HG03460 (cell line): ENCODE measurements at regions not wholly inside any gene's neighbourhood (a gene's known extent, or its start where the extent isn't known, plus 50 kb on each side); places are given as distances from the start of the nearest gene placed in this dataset.
"Not testable (repeated sequence)": the region's sequence is repeated elsewhere in the genome, so short reads cannot be mapped to it uniquely, and the experiment has no call there.

ENCODE experiments used
- ATAC-seq: cut with Tn5 transposase; IDR thresholded peaks from one replicate; pipeline ENCODE4 v1.9.1; 2021; ENCODE audit not compliant: unreplicated experiment

DNA sequence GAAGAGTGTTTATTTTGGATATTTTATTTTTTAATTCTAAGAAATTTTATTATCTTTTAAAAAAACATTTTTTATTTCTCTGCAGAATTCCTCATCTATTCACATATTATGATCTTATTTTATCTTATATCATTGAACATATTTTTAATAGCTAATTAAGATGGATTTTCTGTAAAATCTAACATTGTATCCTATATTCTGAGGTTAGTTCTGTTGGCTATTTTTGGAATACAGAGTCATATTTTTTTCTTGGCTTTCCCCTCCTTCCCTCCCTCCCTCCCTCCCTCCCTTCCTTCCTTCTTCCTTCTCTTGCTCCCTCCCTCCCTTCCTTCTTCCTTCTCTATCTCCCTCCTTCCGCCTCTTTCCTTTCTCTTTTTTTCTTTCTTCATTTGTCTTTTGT is 2326.6 kb upstream of the RAG2 start:
- ATAC-seq: no peak

DNA sequence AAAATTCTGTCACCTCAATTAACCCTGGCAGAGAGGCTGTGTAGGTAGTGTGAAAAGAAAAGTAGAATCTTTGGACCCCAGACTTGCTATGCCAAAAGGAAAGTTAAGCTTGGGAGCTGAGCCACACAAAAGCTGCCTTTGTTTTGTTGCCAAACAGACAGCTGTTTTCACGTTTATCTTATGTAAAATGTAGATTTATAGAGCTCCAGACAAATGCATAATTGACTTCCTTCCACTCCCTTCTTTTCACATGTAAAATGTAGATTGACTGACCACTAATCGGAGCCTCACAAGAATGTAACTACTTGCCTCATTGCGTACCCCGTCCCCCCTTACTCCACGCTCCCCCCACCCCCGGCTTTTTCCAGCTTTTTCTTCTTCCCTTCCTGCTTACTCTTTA is 2302.2 kb upstream of the RAG2 start:
- ATAC-seq: no peak

DNA sequence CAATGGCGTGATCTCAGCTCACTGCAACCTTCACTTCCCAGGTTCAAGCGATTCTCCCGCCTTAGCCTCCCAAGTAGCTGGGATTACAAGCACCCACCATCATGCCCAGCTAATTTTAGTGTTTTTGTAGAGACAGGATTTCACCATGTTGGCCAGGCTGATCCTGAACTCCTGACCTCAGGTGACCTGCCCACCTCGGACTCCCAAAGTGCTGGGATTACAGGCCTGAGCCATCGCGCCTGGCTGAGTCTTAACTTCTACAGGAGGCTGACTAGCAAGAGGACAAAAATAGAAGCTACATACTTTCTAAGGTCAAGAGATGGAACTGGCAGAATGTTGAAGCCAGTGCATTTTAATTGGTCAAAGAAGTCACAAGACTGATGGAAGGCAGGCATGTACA is 2296.2 kb upstream of the RAG2 start:
- not testable (repeated sequence) for ATAC-seq

DNA sequence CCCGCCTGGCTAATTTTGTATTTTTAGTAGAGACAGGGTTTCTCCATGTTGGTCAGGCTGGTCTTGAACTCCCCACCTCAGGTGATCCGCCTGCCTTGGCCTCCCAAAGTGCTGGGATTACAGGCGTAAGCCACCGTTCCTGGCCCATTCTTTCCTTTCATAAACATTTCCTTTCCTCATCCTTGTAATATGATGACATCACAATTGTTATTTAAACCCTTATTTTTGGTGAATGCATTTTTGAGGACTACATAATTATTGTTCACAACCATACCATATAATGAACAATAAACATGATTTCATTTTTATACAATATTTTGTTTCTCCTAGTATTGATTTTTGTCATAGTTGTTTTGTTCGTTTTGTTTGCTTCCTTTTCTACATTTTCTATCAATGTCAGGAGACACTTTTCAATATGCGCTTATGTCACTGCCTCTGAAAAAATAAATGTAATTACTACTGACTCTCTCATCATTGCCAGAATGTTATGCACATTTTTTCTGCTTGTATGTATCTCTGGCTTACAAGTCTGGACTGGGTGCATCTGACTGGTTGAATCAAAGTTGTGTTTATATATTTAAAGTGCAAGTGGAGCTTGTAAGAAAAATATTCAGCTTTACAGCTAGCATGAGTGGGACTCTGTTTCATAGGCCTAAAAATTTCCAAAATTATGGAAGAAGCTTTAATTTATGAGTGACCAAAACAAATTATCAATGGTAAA is 2286.3 kb upstream of the RAG2 start:
- no peak for ATAC-seq

DNA sequence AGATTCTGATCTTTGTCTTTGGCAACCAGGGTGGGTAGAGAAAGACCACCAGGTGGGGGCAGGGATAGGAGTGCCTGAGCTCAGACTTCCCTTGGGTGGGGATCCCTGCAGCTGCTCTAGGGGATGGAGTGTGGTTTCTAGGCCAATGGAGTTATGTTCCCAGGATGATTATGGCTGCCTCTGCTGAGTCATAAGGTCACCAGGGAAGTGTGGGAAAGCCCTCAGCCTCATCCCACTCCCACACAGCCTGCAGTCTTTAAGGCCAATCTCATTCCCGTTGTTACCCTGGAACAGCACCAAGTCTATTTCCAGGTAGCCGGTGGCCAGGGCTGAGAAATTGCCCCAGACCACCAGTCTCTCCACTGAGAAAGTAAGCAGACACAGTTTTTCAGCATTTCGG is 2269.3 kb upstream of the RAG2 start:
- ATAC-seq: no peak

DNA sequence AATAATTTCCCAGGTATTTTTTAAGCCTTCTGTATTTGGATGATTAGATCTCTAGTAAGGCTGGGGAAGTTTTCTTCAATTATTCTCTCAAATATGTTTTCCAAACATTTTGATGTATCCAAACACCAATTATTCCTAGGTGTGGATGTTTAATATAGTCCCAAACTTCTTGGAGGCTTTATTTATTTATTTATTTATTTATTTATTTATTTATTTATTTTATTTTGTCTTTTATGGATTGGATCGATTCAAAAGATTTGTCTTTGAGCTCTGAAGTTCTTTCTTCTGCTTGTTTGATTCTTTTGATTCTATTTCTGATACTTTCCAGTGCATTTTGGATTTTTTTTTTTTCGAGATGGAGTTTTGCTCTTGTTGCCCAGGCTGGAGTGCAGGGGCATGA is 2267.9 kb upstream of the RAG2 start:
- ATAC-seq: no peak

DNA sequence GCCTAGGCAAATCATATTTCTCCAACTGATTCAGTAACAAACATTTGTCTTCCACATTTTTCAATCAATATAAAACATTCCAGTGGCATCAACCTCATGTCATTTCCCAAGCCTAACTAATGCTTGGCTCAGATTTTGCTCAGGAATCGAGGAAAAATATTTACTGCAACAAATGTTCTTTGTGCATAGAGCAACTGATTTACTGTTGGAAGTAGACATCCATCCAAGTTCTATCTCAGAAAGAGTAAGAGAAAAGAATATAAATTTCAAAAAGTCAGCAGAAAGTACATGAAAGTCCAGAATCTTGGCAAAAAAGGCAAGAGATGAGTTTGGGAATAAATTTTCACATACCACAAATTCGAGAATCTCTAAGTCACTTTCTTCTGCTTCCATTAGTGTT is 2245.0 kb upstream of the RAG2 start:
- no peak for ATAC-seq

DNA sequence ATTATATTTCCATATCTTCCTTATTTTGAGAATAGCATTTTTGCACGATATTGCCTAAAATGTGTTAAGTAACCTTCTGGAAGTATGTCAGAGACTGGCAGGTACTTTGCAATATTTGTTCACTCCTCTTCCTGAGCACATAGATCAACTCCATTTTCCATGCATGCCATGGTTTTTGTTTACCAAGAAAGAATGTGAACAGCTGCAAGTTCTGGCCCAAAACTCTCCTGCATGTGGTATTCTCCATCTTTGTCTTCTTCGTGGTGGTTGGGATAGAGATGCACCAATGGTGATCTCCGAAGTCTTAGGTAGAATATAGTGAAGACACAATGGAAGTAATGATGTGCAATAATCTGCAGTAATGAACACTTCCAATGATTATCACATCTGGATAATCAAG is 2241.0 kb upstream of the RAG2 start:
- ATAC-seq: no peak

DNA sequence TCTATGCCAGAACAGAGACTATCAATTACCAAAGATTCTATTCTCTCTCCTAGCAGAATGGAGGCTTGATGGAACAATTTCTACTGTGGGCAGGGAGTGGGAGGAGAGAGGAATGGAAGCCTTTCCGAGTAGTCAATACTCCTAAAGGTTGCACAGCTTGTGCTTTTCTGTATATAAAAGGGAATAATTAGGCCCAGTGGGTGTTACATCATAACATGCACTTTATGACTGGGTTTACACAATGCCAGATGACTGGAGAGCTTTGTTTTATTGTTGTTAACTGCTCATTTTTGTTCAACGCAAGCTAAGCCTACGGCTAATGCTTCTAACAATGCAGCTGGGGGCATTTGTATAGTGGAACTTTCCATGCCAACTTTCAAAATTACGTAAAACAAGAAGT is 2237.9 kb upstream of the RAG2 start:
- no peak for ATAC-seq

DNA sequence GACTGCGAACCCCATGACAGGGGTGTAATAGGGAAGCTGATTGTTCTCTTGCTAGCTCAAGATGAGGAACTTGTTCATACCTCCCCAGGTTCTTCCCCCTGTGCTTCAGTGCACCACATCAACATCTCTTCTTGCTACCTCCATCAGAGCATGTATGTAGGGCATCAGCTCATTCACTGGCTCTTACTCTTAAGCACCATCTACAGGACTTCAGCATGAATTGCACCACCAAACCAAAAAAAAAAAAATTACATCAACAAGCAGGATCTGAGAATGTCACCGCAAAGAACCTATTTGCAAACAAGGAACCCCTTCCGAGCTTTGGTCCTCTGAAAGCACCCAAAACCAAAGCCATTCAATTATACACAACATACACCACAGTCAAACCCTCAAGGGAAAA is 2226.5 kb upstream of the RAG2 start:
- no peak for ATAC-seq

DNA sequence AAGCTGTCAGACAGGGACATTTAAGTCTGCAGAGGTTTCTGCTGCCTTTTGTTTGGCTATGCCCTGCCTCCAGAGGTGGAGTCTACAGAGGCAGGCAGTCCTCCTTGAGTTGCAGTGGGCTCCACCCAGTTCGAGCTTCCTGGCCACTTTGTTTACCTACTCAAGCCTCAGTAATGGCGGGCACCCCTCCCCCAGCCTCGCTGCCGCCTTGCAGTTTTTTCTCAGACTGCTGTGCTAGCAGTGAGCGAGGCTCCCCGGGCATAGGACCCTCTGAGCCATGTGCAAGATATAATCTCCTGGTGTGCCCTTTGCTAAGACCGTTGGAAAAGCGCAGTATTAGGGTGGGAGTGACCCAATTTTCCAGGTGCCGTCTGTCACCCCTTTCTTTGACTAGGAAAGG is 2223.8 kb upstream of the RAG2 start:
- ATAC-seq: not testable (repeated sequence)

DNA sequence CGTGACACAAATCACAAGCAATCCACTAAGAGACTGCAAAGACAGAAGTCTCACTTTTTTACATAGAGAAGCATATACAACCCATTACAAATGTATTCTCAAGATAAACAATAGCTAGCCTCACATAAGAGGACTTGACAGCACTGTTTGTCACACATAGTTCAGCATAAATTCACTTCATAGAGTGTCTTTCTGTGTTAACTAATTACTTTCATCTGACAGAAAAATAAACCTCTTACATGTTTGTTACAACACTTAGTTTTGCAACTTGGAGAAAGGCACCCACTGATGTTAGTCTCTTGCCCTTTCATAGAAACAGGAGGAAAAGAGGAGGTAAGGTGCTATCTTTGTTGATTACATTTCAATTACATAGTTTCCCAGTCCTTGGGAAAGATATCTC is 2221.9 kb upstream of the RAG2 start:
- no peak for ATAC-seq

DNA sequence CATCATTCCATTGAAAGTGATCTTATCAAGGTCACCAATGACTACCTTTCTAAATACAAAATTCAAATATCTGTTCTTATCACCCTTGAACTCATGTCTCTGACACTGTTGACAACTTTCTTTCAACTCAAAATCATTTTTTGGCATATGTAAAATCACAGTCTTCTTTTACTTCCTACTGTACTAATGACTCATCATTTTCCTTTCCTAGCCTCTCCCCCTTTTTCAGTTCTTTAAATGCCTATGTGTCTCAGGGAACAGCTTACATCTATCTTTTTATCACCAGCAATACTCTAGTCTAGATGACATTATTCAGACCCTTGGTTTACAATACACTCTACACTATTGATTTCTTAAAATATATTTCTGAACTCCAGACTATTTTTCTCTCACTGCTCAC is 2220.7 kb upstream of the RAG2 start:
- ATAC-seq: no peak

DNA sequence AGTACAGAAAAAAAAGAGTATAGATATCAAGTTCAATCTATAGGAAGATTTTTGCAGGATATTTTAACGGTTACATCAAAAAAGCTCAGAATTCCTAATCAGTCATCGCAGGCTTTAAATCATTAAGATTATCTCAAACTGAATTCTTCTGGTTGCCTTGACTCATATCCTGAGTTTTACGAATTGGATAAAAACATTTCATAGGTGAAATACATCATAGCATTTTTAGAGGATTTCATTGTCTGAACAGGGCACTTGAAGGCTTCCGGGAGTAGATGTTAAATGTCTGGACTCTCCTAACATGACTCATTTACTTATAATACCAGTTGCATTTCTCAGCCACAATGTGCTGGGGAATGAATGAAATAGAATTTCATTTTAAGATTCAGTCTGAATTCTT is 2216.6 kb upstream of the RAG2 start:
- no peak for ATAC-seq

DNA sequence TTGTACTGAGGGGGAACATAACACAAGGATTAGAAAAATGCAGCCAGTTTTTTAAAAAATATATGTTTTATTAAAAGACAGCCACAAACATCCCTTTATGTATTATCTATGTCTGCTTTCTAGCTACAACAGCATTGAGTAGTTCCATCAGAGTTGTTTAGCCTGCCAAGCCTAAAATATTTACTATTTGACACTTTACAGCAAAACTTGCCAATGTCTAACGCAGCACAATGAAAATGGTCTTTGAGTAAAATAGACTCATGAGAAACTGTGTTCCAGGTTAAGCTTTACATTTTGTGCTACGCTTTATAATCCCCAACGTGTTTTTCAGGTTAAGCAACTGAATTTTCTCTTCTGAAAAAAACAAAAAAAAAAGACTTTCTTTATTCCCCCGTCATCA is 2211.5 kb upstream of the RAG2 start:
- ATAC-seq: no peak

DNA sequence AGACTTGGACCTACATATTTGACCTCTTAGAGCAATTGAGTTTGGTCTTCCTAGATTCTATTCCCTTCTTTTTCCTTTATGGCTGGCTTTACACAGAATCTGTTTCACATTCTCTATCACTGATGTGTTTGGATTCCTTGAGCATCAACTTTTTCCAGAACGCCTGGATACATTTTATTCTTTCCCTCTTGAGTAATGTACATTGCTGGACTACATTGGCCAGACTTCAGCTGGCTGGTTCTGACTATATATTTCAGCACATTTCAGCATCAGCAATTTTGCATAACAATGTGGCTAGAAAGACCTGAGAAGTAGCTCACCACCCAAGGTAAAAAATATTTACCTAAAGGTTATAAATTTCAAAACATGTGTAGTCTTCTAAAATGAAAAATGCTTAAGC is 2198.2 kb upstream of the RAG2 start:
- no peak for ATAC-seq

DNA sequence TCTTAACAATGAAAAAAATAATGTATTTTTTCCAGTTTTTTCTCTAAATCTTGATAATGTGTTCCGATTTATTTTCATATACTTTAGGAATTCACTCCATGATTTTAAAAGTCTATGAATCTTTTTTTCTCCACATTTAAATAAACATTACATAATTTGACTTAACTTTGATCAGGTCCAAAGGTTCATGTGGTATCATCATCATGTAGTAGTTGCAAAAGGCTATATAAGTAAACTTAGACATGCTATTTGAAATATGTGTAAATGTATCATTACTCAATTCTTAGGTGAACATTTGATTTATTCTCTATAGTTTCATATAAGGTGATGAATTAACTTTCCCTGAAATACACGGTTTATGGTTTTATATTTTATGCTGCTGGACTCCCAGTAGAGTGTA is 2197.0 kb upstream of the RAG2 start:
- no peak for ATAC-seq

DNA sequence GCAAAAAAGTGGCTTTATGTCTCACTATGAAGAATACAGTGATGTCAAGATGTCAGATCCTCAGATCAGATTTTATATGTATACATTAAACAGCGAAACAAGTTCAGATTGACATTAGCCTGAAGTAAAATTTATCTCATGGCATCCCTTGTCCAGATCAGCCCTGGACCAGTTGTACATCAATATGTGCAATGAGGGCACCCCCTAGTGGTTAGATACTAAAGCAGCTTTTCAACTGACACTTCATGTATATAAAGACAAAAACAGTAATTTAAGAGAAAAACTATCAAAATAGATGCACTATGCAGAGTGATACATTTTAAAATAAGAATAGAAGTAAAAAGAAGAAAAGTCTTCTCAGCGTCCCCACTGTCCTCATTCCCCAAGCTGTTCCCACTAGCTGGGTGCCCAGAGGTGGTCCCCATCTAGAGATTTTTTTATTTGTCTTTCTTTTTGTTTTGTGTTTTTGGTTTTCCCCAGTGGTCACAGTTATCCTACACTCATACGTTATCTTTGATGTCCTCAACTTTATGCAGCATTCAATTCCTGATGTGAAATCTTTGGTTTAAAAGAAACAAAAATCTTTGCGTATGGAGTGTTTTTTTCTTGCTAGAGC is 2193.4 kb upstream of the RAG2 start:
- ATAC-seq: peak; percentile 82

DNA sequence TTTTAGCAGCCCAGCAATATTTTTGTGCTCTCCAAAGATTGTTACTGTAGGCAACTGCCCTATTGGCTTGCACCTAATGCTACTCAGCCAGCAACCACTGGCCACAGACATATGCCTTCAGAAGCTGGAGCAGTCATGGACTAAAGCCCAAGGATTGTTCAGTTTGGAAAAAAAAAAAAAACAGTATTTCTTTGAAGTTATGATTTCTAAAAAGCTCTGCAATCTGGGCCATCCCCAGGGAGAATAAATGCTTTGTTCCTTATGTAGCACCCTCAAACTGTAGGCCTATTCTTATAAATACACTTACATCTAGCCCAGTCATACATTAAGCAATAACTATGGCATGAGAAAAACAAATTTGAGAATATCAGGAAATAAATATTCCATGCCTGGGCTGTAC is 2190.5 kb upstream of the RAG2 start:
- no peak for ATAC-seq

DNA sequence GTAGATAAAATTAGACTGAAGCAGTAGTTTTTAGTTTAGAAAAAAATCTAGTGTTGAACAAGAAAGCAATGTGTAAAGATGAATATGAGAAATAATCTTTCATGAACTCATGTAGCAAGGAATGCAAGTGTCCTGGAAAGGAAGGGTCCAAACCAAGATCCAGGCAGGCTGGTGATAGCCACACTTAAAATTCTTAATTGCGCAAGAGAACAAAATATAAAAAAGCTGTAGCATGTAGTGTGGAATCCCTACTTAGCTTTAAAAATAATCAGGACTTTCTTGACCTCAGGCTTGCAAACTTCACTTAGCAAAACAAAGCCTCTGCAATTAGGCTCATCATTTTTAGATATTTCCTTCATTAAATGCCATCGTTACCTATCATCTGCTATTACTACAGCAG is 2186.1 kb upstream of the RAG2 start:
- no peak for ATAC-seq

DNA sequence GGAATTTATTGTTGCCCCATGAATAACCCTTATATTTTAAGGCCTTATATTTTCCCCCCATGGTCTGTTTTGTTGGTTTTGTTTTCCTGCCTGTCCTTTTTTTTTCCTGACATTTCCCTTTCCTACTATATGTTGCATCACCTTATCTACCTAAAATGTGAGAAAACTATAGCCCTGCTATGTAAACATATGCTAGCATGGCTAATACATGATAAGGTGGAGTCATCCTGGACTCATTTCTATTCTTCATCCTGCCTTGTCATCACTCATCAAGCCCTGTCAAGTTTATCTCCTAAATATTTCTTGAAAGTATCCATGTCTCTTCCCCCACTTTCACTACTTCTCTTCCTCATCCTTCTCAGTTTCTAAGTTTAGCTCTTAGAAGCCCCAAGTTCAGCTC is 2168.8 kb upstream of the RAG2 start:
- no peak for ATAC-seq

DNA sequence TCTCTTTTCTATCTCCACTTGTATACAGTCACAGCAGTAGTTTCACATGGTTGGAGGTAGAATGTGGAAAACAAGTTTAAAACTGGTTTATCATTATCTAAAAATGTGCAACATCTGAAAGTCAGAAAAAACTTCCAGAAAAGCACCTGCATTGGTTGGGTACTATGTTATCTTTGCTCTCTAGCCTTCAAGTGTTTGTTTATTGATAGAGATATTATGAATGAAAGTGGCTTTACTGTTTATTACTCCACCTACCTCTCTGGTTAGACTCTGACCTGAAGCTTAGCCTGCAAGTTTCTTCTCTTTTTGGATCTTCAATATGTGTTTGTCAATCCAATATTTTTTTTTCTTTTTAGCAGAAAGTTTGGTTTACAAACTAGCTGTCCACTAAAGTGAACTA is 2161.4 kb upstream of the RAG2 start:
- ATAC-seq: no peak

DNA sequence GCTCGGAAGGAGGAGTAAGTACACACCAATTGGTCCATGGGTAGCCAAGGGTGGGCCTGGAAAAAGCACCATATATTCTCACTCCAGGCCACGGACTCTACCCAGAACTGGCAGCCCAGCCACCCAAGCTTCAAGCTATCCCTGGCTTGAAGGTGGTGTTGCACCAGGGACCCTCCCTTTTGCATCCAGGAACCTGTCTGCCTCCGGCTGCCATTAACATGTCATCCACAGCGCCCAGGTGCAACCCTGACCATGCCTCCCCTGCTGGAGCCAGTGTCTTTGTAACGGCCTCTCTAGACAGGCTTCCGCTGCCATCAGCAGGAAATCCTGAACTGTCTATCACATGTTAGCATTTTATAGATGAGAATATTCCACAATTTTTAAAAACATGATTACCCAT is 2158.5 kb upstream of the RAG2 start:
- no peak for ATAC-seq
